ENCODE measurements at regions not wholly inside any gene's neighbourhood (a gene's known extent, or its start where the extent isn't known, plus 50 kb on each side); places are given as distances from the start of the nearest gene placed in this dataset.

DNA sequence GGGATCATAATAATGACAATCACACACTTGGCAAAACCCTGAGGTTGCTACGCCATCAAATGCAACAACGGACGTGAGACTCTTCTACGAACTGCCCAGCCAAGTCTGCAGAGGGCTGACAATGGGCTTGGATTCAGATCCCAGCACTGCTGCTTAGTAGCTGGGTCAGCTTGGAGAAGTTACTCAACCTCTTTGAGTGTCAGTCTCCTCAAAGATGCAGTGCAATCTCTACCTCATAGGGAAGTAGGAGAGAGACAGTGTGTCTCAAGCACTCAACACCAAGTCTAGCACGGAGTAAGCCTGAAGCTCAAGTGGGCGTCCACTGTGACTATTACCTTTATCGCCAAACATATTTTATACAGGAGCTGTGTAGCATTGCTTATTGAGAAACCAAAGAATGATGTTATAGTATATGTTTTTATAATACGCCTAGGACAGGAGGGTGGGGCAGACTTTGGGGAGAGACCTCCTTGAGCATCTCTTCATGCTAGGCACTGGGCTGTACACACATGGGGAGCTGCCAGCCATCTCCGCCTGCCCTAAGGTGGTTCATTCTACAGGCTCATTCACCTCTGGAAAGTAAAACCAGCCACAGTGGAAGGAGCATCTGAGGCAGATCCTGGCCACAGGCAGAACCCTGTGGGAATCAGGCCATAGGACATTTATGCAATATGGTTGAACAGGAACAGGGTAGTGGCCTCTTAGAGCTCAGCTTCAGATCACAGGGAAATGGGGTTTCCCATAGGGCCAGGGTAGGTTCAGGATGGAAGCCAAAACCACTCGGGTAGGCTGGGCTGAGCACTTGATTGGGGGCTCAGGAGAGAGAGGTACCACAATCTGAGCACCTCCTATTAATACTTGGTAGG is 160.2 kb downstream of the MRPL14 start:
- no peak for DNase-seq

GRCh38 chr6:43966374-43966658 is 160.9 kb downstream of the MRPL14 start:
- no peak for DNase-seq

DNA sequence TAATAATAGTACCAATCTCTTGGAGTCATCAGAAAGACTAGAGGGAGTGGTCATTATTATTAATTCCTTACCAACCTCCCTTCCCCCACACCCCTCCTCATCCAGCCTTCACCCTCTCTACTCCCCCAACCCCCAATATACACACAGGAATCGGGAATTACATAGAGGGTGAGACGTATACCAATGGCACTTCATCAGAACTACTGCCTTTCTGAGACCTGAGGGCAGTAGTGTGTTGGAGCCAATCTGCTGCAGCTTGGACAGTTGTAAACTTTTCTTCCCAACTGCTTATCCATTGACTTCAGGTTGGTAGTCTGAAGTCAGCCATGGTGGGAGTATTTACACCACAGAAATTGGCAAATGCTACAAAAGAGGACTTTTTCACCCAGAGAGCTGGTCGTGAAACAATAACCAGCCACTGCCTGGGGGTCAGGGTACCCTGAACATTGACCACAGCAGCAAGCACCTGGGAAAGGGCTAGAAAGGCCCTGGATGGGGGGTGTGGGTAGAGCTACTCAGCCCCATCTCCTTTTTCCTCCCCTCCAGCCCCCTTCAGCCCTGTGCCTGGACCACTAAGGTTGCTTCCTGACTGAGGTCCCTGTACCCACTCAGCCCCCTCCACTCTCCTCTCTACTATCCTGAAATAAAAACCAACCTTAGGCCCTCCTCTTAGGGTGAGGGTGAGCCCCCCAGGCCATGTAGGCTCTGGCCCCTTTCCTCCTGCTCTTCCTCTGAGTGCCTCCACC is 161.5 kb downstream of the MRPL14 start:
- no peak for DNase-seq

GRCh38 chr6:43964659-43965570 is 162.3 kb downstream of the MRPL14 start:
- no peak for DNase-seq

- DNase-seq, result no peak
Measured at GRCh38 chr6:43963877-43964658, 163.2 kb downstream of the MRPL14 start.

GRCh38 chr6:43963203-43963602 is 164.0 kb downstream of the MRPL14 start:
- no peak for DNase-seq

GRCh38 chr6:43962458-43962857 is 164.8 kb downstream of the MRPL14 start:
- no peak for DNase-seq

DNA sequence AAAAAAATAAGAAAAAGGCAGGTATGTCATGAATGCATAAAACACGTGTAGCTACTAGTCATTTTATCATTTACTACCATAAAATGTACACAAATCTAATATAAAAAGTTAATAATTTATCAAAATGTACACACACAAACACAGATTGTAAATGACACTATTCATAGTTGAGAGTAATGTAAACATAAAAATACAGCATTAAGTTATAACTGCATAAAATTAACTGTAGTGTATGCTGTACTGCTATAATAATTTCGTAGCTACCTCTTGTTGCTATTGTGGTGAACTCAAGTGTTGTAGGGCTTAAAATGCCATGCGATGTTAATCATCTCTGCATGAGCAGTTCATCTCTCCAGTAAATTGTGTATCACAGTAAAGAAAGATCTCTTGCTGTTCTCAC is 170.0 kb downstream of the MRPL14 start:
- no peak for DNase-seq

DNA sequence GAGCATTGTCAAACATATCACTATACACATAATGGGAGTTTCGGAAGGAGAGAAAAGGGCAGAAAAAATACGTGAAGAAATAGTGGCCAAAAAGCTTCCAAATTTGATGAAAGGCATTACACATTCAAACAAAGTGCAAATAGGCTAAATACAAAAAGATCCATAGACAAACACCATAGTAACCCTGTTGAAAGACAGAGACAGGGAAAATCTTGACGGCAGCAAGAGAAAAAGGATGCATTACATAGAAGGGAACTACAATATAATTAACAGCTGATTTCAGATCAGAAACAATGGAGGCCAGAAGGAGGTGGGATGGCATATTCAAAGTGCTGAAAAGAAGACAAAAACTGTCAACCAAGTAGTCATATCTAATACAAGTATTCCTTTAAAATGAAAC is 170.8 kb downstream of the MRPL14 start:
- DNase-seq, result no peak

DNA sequence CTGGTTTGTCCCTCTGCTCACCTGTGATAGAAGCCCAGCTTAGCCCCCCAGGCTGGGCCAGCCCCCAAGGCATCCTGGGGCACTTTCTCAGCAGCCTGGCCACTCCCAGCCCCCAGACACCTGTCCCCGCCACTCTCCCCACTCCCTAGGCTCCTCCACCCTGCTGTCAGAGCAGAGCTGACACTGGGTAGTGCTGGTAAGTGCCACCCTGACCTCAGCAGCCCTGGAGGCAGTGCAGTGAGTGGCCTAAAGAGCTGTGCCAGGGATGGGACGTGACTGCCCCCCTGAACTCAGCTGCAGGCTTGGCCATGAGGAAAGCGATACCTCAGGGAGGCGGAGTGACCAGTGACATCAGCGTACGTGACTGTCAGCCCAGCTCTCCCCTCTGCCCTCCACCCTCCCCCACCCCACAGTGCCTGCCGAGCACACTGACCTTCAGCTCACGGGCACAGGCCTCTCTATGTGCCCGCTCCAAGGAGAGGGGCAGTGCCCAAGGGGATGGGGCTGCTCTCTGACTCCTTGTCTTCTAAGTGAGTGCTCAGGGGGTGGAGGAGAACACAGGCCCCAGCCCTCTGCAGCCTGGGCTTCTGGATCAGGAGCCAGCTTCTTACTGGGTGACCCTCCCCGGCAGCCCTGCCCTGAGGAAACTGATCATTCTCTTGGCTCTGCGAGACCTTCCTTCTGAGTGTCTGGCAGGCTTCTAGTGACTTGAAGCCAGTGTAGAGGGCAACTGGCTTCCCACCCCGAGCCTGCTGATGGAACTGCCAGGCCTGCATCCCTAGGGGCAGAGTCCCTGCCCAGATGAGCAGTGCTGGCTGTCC is 172.7 kb downstream of the MRPL14 start:
- no peak for DNase-seq

DNA sequence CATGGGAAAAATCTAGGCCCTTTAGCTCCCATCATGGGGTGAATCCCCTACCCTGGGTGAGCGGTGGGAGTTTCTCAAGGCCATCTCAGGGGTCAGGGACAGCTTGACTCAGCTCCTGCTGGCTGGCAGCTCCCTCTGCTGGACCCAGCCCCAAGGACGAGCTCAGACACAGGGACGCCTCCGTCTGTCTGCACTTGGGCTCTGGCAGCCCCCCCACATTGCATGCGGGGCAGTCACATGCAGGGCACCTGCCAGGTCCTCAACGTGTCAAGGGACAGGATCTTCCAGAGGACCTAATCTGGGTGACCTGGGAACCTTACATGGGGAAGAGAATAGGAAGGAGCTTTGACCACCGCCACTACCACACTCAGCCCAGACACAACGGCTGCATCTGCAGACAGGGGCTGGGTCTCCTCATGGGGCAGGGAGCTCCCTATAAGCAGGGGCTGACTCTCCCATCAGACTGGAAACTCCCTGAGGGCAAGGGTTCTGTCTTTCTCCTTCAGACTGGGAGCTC is 173.4 kb downstream of the MRPL14 start:
- peak; percentile 38 for DNase-seq

- no peak for DNase-seq
Measured at GRCh38 chr6:43953256-43953655, 174.0 kb downstream of the MRPL14 start.

- no peak for DNase-seq
Measured at GRCh38 chr6:43952746-43953145, 174.5 kb downstream of the MRPL14 start.

DNA sequence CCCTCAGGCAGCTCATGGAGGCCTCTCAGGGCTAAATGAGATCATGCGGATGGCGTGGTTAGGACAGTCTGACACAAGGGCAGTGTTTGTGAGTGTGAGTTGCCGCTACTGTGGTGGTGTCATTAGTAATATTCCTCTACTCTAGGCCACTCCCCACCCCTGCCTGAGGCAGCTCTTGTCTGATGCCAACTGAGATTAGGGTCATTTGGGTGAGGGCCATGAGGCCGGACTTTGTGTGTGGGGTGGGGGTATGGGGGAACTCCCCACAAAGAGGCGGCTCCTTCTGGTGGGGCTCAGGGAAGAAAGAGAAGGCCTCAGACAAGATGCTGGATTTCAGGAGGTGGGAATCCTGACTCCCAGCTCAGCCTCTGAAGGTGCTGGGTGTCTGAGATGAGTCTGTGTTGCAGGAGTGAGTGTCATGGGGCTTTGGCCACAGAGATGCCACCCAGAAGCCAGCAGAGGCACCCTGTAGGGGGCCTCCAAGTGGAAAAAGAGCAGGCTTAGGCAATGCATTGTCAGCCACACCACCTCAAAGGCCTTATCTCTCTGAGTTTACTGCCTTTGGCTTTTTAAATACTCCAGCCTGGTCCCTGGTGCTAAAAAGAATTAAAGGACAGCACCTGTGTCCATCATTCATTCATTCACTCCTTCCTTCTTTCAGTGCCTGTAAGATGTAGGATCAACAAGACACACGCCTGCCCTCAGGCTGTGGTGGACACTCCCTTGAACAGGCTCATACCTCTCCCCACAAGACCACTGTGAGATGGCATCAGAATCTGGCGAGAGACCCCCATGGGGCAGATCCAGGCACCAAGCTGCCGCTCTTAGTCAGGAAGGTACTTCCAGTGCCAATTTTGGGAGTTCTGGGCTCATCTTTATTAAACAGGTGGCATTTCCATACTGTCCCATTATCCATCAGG is 175.2 kb downstream of the MRPL14 start:
- DNase-seq, result no peak

- DNase-seq, result peak; percentile 61
Measured at GRCh38 chr6:43951063-43951755, 176.0 kb downstream of the MRPL14 start.

DNA sequence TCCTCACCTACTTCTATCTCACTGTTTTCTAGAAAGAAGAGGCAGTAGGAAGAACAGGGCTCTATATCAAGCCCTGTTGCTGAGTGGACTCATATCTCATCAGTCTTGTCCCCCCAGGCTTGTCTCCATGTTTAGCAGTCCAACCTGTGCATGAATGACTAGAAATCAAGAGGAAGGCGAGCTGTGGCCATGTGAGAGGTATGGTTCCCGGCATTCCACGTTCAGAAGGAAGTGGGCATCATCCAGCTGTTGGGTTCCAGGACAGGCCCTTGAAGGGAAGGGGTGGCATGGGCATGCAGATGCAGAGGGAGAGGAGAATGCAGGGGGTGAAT is 176.6 kb downstream of the MRPL14 start:
- DNase-seq, result no peak

GRCh38 chr6:43950051-43950605 is 177.1 kb downstream of the MRPL14 start:
- no peak for DNase-seq

DNA sequence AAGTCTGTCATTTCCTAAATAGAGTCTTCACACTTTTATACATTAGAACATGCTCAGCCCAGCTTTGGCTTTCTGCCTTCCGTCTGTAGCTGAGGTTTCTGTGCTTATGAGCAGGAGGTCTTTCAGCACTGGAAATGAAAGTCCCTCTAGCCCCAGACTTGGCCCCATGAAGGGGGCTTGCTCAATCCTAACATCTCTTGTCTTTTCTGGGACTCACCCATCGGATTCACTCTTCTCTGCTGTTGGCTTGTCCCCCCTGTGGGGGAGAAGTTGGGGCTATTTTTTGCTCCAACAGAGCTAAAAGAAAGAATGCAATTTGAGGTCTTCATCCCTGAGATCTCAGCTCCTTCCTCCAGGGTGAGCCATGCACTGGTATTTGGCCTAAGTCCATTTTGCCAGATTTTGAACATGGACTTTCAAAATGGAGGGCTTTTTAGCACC is 177.7 kb downstream of the MRPL14 start:
- no peak for DNase-seq
